GM21526 (cell line): ENCODE measurements at regions not wholly inside any gene's neighbourhood (a gene's known extent, or its start where the extent isn't known, plus 50 kb on each side); places are given as distances from the start of the nearest gene placed in this dataset.

Source experiments
- ATAC-seq: cut with Tn5 transposase; IDR thresholded peaks from one replicate; pipeline ENCODE4 v1.9.1; 2021; ENCODE audit warnings: moderate library complexity; ENCODE audit not compliant: unreplicated experiment, low FRiP score

GRCh38 chr5:6178846-6179532, 199.4 kb downstream of the MED10 start:
- no peak for ATAC-seq

- no peak for ATAC-seq
These were observed 200.4 kb downstream of the MED10 start for GRCh38 chr5:6177926-6178325.

- no peak for ATAC-seq
These were observed 202.1 kb downstream of the MED10 start for GRCh38 chr5:6176102-6176693.

GRCh38 chr5:6175172-6175854, 203.0 kb downstream of the MED10 start:
- no peak for ATAC-seq

- no peak for ATAC-seq
These were observed 208.7 kb downstream of the MED10 start for GRCh38 chr5:6169660-6170059.

- ATAC-seq, result no peak
These were observed 211.5 kb downstream of the MED10 start for GRCh38 chr5:6166698-6167394.

GRCh38 chr5:6163913-6164312, 214.4 kb downstream of the MED10 start:
- ATAC-seq, result no peak

GRCh38 chr5:6162175-6162574, 216.2 kb downstream of the MED10 start:
- no peak for ATAC-seq

- no peak for ATAC-seq
These were observed 217.1 kb downstream of the MED10 start for GRCh38 chr5:6161257-6161656.

- no peak for ATAC-seq
These were observed 218.4 kb downstream of the MED10 start for GRCh38 chr5:6159832-6160430.

GRCh38 chr5:6158974-6159831, 219.1 kb downstream of the MED10 start:
- no peak for ATAC-seq

GRCh38 chr5:6154216-6154615, 224.1 kb downstream of the MED10 start:
- ATAC-seq, result no peak

- ATAC-seq, result no peak
These were observed 232.1 kb downstream of the MED10 start for GRCh38 chr5:6146271-6146670.

- ATAC-seq, result no peak
These were observed 232.6 kb downstream of the MED10 start for GRCh38 chr5:6145616-6146237.

GRCh38 chr5:6143523-6143922, 234.8 kb downstream of the MED10 start:
- no peak for ATAC-seq

GRCh38 chr5:6142353-6142752, 236.0 kb downstream of the MED10 start:
- no peak for ATAC-seq

GRCh38 chr5:6140219-6140618, 238.1 kb downstream of the MED10 start:
- ATAC-seq, result no peak

GRCh38 chr5:6135977-6136376, 242.4 kb downstream of the MED10 start:
- no peak for ATAC-seq

GRCh38 chr5:6134281-6134680, 244.1 kb downstream of the MED10 start:
- ATAC-seq, result no peak

- no peak for ATAC-seq
These were observed 252.6 kb downstream of the MED10 start for GRCh38 chr5:6125781-6126180.
